Activated CD4-positive, alpha-beta T cell treated with anti-CD3 and anti-CD28 coated beads for 1 hour (primary cell): ENCODE measurements at regions not wholly inside any gene's neighbourhood (a gene's known extent, or its start where the extent isn't known, plus 50 kb on each side); places are given as distances from the start of the nearest gene placed in this dataset.

ENCODE experiments used
- DNase-seq: peaks from one replicate; pipeline ENCODE4 v3.0.0-alpha.2; 2020

DNA sequence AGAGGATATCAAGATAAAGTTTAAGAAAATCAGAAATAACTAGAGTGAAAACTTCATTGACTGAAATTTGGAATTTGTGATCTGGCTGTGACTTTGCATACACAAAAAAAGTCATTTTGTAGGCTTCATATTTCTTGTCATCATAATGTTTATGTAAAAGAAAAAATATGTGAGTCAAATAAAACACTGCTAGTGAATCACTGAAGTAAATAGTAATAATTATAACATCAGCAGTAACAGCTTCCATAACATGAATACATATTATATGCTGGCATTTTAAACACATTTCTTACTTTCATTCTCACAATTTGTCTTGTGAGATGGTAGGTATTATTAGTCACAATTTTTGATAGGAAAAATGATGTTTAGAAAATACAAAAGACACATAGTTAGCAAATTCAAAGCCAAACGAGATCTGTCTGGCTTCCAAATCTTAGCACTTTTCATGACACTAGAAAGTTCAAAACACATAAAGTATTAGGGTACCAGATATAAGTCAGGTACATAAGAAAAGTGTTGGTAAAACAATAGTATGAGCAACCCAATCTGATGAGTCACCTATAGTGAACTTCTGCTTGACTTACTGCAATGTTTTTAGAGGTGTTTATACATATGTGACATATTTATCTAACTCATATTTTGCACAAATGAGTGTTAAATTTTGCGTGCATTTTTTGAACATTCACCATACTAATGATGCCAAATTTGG lies 241.0 kb upstream of the SNX7 start:
- no peak for DNase-seq

DNA sequence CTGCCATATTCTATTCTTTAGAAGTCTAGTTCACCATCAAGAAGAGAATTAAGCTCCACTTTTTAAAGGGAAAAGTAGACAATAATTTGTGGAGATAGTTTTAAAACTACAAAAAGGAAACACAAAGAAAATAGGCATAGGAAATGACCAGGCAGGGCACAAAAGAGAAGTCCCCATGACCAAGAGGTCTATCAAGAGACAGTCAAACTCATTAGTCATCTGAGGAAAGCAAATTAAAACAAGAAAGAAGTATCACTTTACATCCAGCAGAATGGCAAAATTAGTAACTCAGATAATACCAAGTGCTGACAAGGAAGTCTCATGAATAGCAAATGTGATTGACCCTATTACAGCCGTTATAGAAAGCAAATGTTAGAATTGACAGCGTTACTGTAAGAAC lies 243.7 kb upstream of the SNX7 start:
- DNase-seq, result no peak

DNA sequence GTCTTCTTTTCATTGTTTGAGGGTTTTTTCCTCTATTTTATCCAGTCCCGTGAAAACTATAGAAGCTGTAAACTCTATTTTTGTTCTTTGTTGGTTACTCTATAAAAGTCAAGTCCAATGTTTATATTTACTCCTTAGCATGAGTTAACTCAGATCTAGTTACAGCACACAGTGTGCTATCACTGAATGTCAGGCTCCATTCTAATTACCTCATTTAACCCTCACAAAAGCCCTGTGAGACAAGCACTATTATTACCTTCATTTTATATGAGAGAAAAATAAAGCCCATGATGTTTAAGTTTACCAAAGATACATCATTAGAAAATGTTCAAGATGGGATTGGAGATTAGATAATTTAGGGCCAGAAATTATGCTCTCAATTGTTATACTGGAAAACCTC lies 251.4 kb upstream of the SNX7 start:
- no peak for DNase-seq

DNA sequence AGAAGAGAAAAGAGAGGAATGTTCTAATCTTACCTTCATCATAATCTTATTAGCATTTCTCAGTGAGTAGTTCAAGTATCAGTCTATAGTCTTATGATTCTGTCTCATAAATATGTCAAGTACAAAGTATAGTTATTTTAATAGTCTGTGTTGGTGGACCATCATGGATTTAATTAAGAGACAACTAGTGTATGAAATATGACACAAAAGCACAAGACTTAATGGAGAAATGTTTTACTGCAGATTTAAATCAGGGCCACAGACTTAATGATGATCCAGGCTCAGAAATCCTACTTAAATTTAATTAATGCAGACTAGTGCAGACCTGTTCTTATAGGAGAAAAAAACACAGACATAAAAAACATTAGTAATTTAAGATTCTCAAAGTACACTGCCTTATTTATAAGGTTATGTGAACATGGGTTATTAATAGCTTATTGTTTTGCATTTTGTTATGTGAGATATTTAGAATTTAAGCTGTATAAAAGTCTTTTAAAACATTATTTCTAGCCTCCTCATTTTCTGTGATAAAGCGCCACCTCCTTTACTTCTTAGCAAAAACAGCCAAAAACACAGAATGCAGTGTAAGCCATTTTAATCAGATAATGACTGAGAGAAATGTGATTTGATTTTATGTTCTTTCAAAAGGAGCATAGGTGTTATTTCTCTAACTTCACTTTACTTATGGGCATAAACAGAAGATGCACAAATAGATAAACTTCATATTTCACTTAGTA lies 255.0 kb upstream of the SNX7 start:
- no peak for DNase-seq

DNA sequence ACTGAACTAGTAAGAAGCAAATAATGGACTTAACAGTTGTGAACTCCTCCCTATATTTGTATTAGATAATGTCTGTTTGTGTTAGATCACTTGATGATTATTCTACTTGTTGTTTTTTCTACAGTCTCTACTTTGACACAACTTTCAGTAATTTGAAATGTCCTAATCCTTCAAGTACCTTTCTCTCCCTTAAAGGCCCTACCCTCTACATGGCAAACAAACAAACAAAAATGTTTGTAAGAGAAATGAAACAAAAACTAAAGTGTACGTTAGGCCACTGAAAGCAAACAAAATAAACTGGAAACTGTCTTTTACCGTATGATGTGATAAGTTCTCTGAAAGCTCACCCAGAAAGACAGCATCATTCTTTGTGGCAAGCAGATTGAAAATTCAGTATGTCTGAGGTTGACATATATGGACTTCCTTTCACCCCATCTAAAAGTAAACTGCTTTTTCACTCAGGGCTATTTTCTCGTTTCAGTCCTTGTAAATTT lies 255.9 kb upstream of the SNX7 start:
- DNase-seq, result no peak

DNA sequence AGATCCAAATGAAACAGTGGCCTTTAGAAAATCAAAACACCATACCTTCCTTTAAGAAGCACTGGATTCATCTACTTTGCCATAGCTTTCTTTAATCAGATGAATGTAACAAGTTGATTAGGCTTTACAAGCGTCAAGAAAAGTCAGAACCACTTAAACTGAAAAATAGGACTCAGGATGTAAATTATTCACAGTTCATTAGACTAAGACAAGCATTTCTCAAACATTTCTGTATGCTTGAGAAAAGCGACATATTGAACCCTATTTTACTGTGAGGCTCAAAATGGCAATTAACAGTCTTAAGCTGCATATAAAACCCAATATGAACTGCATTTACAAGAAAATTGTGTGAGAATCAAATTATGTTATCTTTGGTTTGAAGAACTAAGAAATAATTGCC lies 256.7 kb upstream of the SNX7 start:
- no peak for DNase-seq

DNA sequence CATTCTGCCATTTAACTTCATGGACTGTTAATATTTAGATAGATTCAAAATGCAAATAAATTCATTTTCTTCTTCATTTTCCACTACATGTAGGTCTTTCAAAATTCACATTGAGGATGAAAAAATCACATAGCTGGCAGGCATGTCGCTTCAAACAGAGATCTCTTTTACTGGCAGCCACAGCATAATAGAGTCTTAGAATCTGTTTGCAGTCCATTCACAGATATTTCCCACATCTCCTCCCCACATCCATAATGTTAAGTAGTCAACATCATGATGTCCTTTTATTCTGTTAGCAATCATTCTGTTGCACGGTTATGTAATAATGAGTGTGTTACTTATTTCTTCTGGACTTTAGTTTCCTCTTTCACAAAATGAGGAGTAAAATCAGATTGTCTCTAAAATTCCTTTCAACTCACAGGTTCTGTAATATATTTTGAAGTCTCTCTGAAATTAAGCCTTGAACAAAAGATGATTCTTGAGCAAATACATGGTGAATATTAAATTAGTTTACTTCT lies 257.5 kb upstream of the SNX7 start:
- DNase-seq, result no peak

DNA sequence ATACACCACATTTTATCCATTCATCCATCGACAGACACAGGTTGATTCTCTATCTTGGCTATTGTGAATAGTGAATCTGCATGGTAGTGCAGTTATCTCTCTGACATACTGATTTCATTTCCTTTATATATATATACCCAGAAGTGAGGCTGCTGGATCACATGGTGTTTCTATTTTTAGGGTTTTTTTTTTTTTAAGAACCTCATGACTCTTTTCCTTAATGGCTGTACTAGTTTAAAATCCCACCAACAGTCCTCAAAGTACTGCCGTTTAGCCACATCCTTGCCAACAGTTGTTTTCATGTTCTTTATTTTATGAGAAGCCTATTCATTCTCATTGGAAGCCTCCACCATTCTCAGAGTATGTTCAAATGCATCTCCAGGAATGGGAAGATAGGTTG lies 258.7 kb upstream of the SNX7 start:
- DNase-seq, result no peak

DNA sequence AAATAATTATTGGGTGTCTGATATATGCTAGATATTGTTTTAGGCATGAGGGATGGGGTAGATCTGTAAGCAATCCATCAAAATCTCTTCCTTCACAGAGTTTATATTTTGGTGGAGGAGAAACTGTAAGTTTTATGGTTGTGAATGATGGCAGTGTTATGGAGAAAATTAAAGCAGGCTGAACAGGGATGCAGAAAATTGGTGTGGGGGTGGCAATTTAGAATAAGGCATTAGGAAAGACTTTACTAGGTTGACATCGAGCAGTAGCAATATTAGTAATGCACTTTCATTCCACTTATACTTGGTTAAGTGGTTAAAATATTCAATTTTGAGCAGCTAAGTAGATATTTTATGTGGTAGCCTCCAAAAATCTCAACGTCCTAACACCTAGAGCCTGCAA lies 261.1 kb upstream of the SNX7 start:
- DNase-seq, result no peak

DNA sequence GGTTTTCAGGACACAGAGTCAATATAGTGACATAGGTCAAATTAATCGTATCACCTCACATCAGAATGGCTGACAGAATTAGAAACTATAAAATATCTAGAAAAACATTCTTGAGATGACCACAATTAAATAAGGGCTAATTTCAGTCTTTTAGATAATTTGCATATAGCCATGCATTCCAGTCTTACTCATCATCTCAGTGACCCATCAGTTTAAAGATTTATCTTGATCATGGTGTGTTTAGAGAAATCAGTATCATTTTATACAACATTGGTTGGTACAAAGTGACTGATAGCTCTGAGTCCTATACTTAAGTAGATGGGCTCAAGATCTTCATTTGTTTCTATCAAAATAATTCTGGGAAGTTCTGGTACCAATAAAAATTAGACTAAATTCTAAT lies 262.3 kb upstream of the SNX7 start:
- no peak for DNase-seq

DNA sequence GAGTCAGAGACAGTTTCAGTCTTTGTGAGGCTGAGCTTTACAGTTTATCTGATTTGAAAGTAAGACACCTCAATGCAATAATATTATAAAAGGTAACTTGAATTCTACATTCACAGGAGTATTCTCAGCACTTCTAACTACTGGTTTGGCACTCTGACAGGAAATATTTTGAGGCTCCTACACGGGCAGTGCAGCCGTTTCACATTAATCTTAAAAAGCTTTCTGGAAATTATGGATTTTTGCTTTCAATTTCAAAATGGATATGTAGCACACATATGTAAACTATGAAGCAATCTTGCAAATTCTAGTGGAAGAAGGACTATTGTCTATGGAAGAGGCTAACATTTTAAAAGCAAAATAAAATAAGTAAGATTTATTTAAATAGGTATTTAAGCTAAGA lies 262.9 kb upstream of the SNX7 start:
- no peak for DNase-seq

DNA sequence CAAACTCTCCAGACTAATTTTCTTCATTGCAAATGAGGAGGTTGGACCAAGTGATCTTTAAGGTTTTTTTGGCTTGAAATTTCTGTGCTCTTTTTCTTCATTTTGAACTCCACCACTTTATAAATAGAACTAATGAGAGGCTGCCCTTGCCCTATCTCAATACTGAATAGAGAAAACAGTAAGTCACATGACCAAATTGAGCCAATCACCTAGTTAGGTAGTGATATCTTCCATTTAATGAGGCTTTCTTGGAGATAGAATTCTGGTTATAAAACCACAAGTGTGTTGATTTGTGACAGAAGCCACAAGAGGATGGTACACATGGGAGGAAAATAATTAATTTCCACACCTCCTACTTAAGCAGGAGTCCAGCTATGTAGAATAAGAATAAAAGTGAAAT lies 263.4 kb upstream of the SNX7 start:
- DNase-seq, result no peak

DNA sequence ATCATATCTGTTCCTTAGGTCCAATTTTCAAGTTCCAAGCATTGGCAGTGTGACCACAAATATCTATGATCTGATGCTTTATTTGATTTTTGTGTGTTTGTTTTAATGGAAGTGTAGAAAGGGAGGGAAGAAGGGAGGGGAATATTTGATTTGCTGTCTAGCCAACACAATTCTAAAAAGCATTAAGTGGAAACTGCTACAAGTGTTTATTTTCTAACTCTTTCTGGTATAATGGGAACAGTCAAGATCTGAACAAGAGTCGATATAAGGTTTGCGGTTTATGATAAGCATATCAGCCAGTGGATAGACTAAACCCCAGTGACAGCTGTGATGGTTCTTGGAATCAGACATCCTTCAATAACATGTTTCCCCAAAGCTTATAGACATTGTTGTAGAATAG lies 267.8 kb upstream of the SNX7 start:
- DNase-seq, result no peak

DNA sequence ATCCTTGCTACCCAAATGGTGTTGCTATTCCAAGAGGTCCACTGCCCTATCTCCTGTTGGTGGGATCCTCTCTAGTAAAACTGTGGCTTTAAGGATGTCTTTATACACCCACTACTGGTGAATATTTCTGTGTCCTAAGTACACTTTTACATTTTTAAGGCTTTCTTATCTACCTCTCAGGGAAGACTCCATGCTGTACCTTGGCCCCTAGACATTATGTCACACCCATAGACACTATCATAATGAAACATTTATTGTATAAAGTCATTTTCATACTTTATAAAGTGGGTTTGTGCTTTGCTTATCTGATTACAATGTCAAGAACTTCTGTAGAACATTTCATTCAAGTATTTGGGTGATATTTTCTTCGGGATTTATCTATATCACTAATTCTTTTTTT lies 270.3 kb upstream of the SNX7 start:
- no peak for DNase-seq

DNA sequence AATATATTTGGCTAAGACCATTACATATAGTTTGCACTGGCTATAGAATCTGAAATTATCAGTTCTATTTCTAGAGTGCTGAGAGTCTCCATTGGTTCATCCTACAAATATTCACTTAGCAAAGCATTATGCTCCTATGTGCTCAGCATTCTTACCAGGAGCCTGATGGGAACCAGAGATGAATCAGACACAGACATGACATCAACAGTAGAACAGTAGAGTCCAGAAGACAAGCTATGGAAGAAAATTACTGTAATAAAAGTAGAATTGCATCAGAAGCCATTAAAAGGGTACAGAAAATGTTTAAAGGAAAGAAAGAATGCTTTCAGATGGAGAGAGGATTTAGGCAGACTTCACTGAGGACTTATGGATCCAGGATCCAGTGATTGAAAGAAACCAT lies 271.7 kb upstream of the SNX7 start:
- DNase-seq, result no peak

DNA sequence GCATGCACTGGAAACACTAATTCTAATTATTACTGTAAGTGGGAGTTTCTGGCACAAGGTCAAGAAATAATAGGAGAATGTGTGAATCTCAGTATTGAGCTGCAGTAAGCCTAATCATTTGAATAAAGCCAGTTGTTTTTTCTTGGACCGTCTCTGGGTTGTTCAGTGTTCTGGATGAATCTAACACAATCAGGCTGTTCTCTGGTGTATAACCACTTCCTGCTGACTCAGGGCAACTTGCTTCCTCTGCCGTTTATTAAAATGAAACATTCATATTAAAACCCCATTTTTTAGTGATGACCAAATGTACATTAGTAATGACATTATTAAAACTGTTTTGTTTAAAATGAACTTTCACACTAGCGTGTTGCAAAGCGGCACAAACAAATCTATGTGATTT lies 273.1 kb upstream of the SNX7 start:
- no peak for DNase-seq

DNA sequence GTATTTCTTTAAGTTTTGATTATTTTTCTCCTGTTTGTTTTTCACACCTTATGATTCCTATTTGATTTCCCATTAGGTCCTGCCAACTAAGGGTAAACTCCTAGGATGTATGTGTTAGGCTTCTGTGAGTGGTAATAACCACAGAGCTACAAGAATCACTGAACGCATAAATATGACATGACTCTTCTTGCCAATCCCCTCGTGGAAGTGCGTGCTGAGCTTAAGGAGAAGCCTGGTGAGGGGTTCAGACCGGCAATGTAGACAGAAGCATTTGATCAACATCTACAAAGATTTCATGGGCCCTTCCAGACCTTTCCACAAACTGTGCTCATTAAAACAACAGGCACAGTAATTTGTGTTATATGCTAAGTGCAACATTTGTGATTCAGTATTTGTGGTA lies 273.8 kb upstream of the SNX7 start:
- no peak for DNase-seq

DNA sequence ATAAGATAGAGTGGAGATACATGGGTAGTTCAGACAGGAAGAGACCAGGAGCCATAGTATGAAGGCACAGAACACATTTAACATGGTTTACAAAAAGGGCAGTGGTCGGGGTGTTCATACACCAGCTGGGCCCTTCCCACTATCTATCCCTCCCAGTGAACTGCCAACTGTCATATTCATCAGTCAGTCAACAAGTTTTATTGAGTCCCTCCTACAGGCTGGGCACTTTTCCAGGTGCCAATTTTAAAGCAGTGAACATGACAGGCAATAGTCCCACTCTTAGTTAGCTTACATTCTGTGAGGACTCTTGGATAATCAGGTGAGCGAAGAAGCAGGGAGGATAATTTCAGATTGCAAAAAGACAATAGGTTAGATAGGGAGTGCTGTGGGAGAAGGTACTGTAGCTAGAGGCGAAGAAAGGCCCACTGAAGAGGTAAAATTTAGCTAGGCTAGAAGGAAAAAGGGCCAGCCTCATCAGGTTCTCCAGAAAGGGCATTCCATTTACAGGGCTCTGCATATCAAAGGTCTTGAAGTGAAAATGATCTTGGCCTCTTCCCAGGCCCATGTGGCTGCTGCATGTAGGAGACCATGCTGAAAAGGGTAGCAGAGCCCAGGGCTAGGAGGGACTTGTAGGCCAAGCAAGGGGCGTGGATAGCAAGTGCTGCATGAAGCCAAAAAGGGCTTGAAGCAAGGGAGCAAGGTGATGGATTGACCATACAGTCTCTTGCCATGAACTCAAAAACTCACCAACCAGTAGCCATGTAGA lies 274.7 kb upstream of the SNX7 start:
- DNase-seq, result no peak

DNA sequence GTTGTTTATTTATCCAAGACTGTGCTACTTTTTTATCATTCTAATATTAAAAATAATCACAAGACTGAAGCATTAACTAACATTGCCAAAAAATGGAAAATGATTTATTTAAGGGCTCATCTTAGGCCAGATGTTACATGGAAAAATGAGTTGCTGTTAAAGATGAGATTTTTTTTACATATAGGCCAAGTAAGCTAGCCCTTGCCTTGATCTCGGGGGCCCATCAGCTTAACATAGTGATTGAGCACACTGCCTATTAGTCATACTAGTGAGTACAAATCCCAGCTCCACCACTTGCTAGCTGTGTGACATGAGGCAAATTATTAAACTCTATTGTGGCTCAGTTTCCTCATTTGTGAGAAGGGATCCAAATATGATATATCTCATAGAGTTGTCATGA lies 275.9 kb upstream of the SNX7 start:
- DNase-seq, result no peak

DNA sequence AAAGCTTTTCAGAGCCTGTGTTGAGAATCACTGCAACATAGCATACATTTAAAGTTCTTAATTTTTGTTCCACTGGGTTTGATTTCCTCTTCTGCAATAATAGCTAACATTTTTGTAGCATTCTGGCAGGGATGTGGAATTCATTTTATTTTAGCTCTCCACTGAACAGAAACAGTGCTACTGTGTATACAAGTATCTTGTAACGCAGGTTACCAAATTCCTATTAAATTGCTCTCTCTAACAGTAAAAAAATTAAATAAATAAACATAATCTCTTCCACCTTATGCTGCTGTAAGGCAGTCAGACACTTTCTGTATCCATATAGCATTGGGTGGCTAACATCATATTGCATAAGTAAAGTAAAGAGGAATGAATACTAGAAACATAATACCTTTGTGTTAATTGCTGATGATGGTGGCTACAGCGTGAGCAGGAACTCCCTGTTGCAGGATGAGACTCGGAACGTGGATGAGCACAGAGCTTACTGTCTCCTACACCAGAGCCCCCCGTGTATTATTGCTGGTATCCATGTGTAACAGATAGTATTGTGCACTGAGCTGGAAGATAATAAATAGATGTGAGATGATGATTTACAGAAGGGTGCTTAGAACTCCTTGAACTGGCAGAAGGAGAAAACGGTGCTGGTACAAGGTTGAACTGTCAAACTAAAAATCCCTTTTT lies 276.9 kb upstream of the SNX7 start:
- DNase-seq, result no peak

DNA sequence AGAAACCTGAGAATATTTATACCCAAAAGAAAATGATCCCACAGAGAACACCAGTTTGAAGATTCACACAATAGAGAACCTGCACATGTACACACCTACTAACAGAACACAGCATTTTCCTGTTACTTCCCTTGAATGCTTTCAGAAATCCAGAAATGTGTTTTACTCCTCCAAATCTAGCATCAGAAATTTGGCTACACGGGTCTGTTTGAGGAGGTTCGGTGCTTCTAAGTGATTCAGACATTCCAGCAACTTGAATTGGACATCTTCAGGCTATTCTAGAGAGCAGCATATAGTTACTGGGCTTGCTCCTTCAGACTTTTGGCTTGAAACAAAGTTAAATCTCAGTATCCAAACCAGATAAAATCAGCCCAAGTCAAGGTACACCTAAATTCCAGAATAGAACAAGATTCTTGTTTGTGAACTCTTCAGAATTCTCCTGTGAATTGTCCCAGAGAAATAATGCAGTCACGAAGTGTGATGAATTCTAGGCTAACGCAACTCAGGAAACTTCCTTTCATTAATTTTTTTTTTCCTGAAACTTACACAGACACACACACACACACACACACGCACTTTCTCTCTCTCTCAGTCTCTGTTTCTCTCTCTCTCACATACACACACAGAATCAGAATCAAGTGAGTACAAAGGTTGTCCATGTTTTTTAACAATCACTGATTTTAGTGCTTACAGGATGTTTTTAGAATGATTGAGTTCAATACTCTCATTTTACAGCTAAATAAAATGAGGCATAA lies 278.4 kb upstream of the SNX7 start:
- no peak for DNase-seq

DNA sequence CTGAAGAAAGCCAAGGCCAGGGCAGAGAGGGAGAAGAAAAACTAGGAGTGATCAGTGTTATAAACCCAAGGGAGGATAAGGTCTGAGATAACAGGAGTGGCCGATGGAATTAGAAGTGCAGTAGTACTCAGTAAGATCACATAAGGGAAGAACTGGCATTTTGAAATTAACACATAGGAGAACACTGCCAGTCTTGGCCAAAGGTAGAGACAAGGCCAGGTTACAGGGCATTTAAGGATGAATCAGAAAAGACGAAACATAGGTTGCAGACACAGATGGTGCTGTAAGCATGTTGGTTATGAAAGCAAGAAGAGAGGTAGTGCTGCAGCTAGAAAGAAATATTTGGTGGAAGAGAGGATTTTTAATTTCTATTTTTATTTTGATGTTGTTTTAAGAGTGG lies 278.9 kb upstream of the SNX7 start:
- no peak for DNase-seq
